IMR-90 (cell line): ENCODE measurements at regions not wholly inside any gene's neighbourhood (a gene's known extent, or its start where the extent isn't known, plus 50 kb on each side); places are given as distances from the start of the nearest gene placed in this dataset.

ENCODE experiments used
- ATAC-seq: fragments of 200-7000 bp; cut with Tn5 transposase; 2 replicates; pipeline ENCODE4 v1.9.1; 2020; ENCODE audit warnings: low read depth, mild to moderate bottlenecking, moderate library complexity
- BruUV-seq: library from RNA; stranded (reverse); fragments of 400-500 nt; replicated peaks from 2 replicates; lab custom pipeline; 2021; lab: Mats Ljungman, UMichigan
- CTCF ChIA-PET: fragments of 300-600 bp; formaldehyde crosslinking; extraction: SDS; loops from one replicate; lab custom pipeline; 2021; ENCODE audit warnings: antibody characterized with exemption; lab: Yijun Ruan, JAX
- POLR2A ChIA-PET: fragments of 300-600 bp; sonication (Branson Sonifier 250); formaldehyde crosslinking; loops from one replicate; lab custom pipeline; 2022; ENCODE audit warnings: antibody characterized with exemption; ENCODE audit not compliant: unreplicated experiment; lab: Charles Lee
- DNase-seq: peaks from one replicate; pipeline ENCODE4 v3.0.0; 2013
- H2AFZ ChIP-seq: replicated peaks from 2 replicates; pipeline ENCODE3; 2013; ENCODE audit warnings: low read length, mild to moderate bottlenecking; ENCODE audit not compliant: poor library complexity
- H2AK5ac ChIP-seq: 2 replicates; pipeline ENCODE4 v1.6.1; 2013; ENCODE audit warnings: low read depth, low read length, inconsistent platforms
- H2AK9ac ChIP-seq: replicated peaks from 2 replicates; pipeline ENCODE3; 2013; ENCODE audit warnings: mild to moderate bottlenecking, low read depth, low read length, moderate library complexity; ENCODE audit not compliant: poor library complexity
- H2BK120ac ChIP-seq: 2 replicates; pipeline ENCODE4 v1.6.1; 2013; ENCODE audit warnings: low read depth, low read length, inconsistent platforms
- H2BK15ac ChIP-seq: 3 replicates; pipeline ENCODE4 v1.6.1; 2013; ENCODE audit warnings: low read depth, low read length, inconsistent platforms
- H2BK20ac ChIP-seq: 2 replicates; pipeline ENCODE4 v1.6.1; 2013; ENCODE audit warnings: low read depth, mild to moderate bottlenecking, inconsistent platforms, low read length, moderate library complexity
- H2BK5ac ChIP-seq: 2 replicates; pipeline ENCODE4 v1.6.1; 2013; ENCODE audit warnings: mild to moderate bottlenecking, low read depth, low read length, inconsistent platforms; ENCODE audit not compliant: poor library complexity, severe bottlenecking
- H3K14ac ChIP-seq: replicated peaks from 2 replicates; pipeline ENCODE4 v1.6.1; 2013; ENCODE audit warnings: low read depth, low read length, inconsistent platforms
- H3K18ac ChIP-seq: 2 replicates; pipeline ENCODE4 v1.6.1; 2013; ENCODE audit warnings: low read depth, low read length, control low read depth
- H3K23ac ChIP-seq: 2 replicates; pipeline ENCODE4 v1.6.1; 2013; ENCODE audit warnings: low read depth, low read length, inconsistent platforms
- H3K27ac ChIP-seq: 2 replicates; pipeline ENCODE4 v1.5.1; 2013; ENCODE audit warnings: mild to moderate bottlenecking, control low read depth, low read length; ENCODE audit not compliant: insufficient read depth
- H3K27me3 ChIP-seq: 2 replicates; pipeline ENCODE4 v1.6.1; 2013; ENCODE audit warnings: low read length; ENCODE audit not compliant: control insufficient read depth, insufficient read depth
- H3K36me3 ChIP-seq: 2 replicates; pipeline ENCODE4 v1.6.1; 2013; ENCODE audit warnings: low read length, mixed read lengths; ENCODE audit not compliant: control insufficient read depth, insufficient read depth
- H3K4ac ChIP-seq: 2 replicates; pipeline ENCODE4 v1.6.1; 2013; ENCODE audit warnings: low read depth, low read length, inconsistent platforms
- H3K4me1 ChIP-seq: 2 replicates; pipeline ENCODE4 v1.6.1; 2013; ENCODE audit warnings: low read length, mixed read lengths; ENCODE audit not compliant: control insufficient read depth, insufficient read depth
- H3K4me2 ChIP-seq: 2 replicates; pipeline ENCODE4 v1.6.1; 2013; ENCODE audit warnings: low read depth, mild to moderate bottlenecking, control low read depth, low read length, moderate library complexity
- H3K4me3 ChIP-seq: 2 replicates; pipeline ENCODE4 v1.5.1; 2013; ENCODE audit warnings: low read depth, mild to moderate bottlenecking, control low read depth, low read length, moderate library complexity; ENCODE audit not compliant: insufficient read depth
- H3K56ac ChIP-seq: 2 replicates; pipeline ENCODE4 v1.6.1; 2013; ENCODE audit warnings: low read length, inconsistent platforms; ENCODE audit not compliant: insufficient read depth; ENCODE audit errors: extremely low read depth
- H3K79me1 ChIP-seq, 2 experiments: 2 replicates each; pipeline ENCODE4 v1.6.1; 2013; ENCODE audit warnings: low read length in 2 of 2, inconsistent platforms in 1 of 2, low read depth in 1 of 2
- H3K9ac ChIP-seq: 2 replicates; pipeline ENCODE4 v1.6.1; 2013; ENCODE audit warnings: low read depth, low read length, control low read depth
- H3K9me1 ChIP-seq: 2 replicates; pipeline ENCODE4 v1.6.1; 2013; ENCODE audit warnings: low read length, inconsistent platforms; ENCODE audit not compliant: insufficient read depth
- H3K9me3 ChIP-seq: 2 replicates; pipeline ENCODE4 v1.6.1; 2013; ENCODE audit warnings: low read length; ENCODE audit not compliant: control insufficient read depth, insufficient read depth
- H4K20me1 ChIP-seq: 2 replicates; pipeline ENCODE4 v1.6.1; 2013; ENCODE audit warnings: low read length, inconsistent platforms; ENCODE audit not compliant: insufficient read depth
- H4K5ac ChIP-seq: 2 replicates; pipeline ENCODE4 v1.6.1; 2013; ENCODE audit warnings: mild to moderate bottlenecking, low read depth, low read length, control low read depth
- H4K8ac ChIP-seq, 2 experiments: 2 replicates each; pipeline ENCODE4 v1.6.1; 2013; ENCODE audit warnings: low read depth in 2 of 2, low read length in 2 of 2, control low read depth in 1 of 2, inconsistent platforms in 1 of 2
- H4K91ac ChIP-seq: 2 replicates; pipeline ENCODE4 v1.6.1; 2013; ENCODE audit warnings: low read depth, low read length, inconsistent platforms; ENCODE audit not compliant: insufficient read depth
- BHLHE40 ChIP-seq: fragments of 150-350 bp; IDR thresholded peaks from 2 replicates; pipeline ENCODE4 v1.6.1; 2016; ENCODE audit warnings: mild to moderate bottlenecking, low read depth, low read length
- CEBPB ChIP-seq: IDR thresholded peaks from 2 replicates; pipeline ENCODE4 v1.6.1; 2012; ENCODE audit warnings: low read depth, low read length, improper control_type of control experiment
- CHD1 ChIP-seq: IDR thresholded peaks from 2 replicates; pipeline ENCODE4 v1.6.1; 2012; ENCODE audit warnings: low read depth, low read length, improper control_type of control experiment
- CTCF ChIP-seq: conservative IDR thresholded peaks from 2 replicates; pipeline ENCODE4 v1.5.1; 2012; ENCODE audit warnings: mild to moderate bottlenecking, low read depth, low read length, improper control_type of control experiment
- ELK1 ChIP-seq: fragments of 150-350 bp; IDR thresholded peaks from 2 replicates; pipeline ENCODE4 v1.6.1; 2016; ENCODE audit warnings: low read depth, mild to moderate bottlenecking, low read length, moderate library complexity, borderline replicate concordance
- FOS ChIP-seq: fragments of 150-350 bp; IDR thresholded peaks from 2 replicates; pipeline ENCODE4 v1.6.1; 2016; ENCODE audit warnings: low read depth, low read length
- MAFK ChIP-seq: IDR thresholded peaks from 2 replicates; pipeline ENCODE4 v1.6.1; 2012; ENCODE audit warnings: low read depth, low read length, improper control_type of control experiment
- MXI1 ChIP-seq: IDR thresholded peaks from 2 replicates; pipeline ENCODE4 v1.6.1; 2012; ENCODE audit warnings: low read depth, mild to moderate bottlenecking, low read length, moderate library complexity, borderline replicate concordance
- NFE2L2 ChIP-seq: fragments of 150-350 bp; IDR thresholded peaks from 2 replicates; pipeline ENCODE4 v1.6.1; 2016; ENCODE audit warnings: low read depth, mild to moderate bottlenecking, low read length
- POLR2A ChIP-seq: IDR thresholded peaks from 2 replicates; pipeline ENCODE4 v1.6.1; 2012; ENCODE audit warnings: mild to moderate bottlenecking, low read depth, low read length
- RAD21 ChIP-seq: IDR thresholded peaks from 2 replicates; pipeline ENCODE4 v1.6.1; 2012; ENCODE audit warnings: low read length, improper control_type of control experiment
- RFX5 ChIP-seq: IDR thresholded peaks from 2 replicates; pipeline ENCODE4 v1.8.0; 2012; ENCODE audit warnings: low read depth, mild to moderate bottlenecking, low read length, moderate library complexity
- SMC3 ChIP-seq: fragments of 150-350 bp; IDR thresholded peaks from 2 replicates; pipeline ENCODE4 v1.6.1; 2016; ENCODE audit warnings: low read depth, mild to moderate bottlenecking, antibody characterized with exemption, low read length, moderate library complexity
- USF2 ChIP-seq: fragments of 150-350 bp; IDR thresholded peaks from 2 replicates; pipeline ENCODE4 v1.6.1; 2017; ENCODE audit warnings: mild to moderate bottlenecking, antibody characterized with exemption, low read length, low read depth
- WGBS, 2 experiments: methylation state at CpG; one replicate each; pipeline versions ENCODE4 v1.1.5 to v1.1.7; 2013; ENCODE audit warnings: missing lambda C conversion rate in 2 of 2; ENCODE audit not compliant: insufficient read length in 1 of 2; ENCODE audit errors: extremely low coverage in 2 of 2; 5-methylcytosine and 5-hydroxymethylcytosine counted together
- dilution Hi-C: fragments of 300-500 bp; cut with HindIII; formaldehyde crosslinking; loops from one replicate; pipeline ENCODE4 v1.14.3; 2018; ENCODE audit warnings: low sequenced_read_pairs; ENCODE audit not compliant: unreplicated experiment
- in situ Hi-C: fragments of 300-500 bp; cut with MboI; formaldehyde crosslinking; loops from 3 replicates; pipeline ENCODE4 v1.14.3; 2019; ENCODE audit warnings: low sequenced_read_pairs, inconsistent platforms, mixed read lengths
- intact Hi-C: fragments of 100-400 bp; cut with micrococcal nuclease; formaldehyde crosslinking; loops from 2 replicates; pipeline ENCODE4 v1.10.0; 2022

- Histone ChIP-seq H4K8ac (no peak overlapping the region), H3K4ac (no peak overlapping the region), H2BK5ac (no peak overlapping the region), H4K5ac (no peak overlapping the region), H3K27ac (no peak overlapping the region), H2AFZ (no peak overlapping the region), H4K91ac (no peak overlapping the region), H4K20me1 (no peaks in the 10 kb centered on the region), H3K9me3 (no peaks in the 10 kb centered on the region), H3K79me1 (no peaks in the 10 kb centered on the region), H2BK20ac (no peak overlapping the region), H3K4me1 (no peaks in the 10 kb centered on the region), H2AK5ac (no peak overlapping the region), H3K27me3 (no peaks in the 10 kb centered on the region), H3K36me3 (no peaks in the 10 kb centered on the region), H3K4me3 (no peak overlapping the region), H2AK9ac (no peak overlapping the region), H3K23ac (no peak overlapping the region), H3K9me1 (no peaks in the 10 kb centered on the region), H3K56ac (no peak overlapping the region), H2BK120ac (no peak overlapping the region), H2BK15ac (no peak overlapping the region), H3K9ac (no peak overlapping the region), H3K18ac (no peak overlapping the region), H3K14ac (no peak overlapping the region), H3K4me2 (no peak overlapping the region)
- no CpG with 5 or more reads among the region's 8 CpGs for WGBS, 2 experiments
- no peak for ATAC-seq
- BruUV-seq, result no TSS peak
- DNase-seq, result no peak
- in situ Hi-C loops (no loop called here), dilution Hi-C loops (no loop called here), intact Hi-C loops (no loop called here)
- TF ChIP-seq ELK1 (no peak), POLR2A (no peak), RAD21 (no peak), NFE2L2 (no peak), USF2 (no peak), CHD1 (no peak), MXI1 (no peak), FOS (no peak), RFX5 (no peak), MAFK (no peak), BHLHE40 (no peak), CEBPB (no peak), SMC3 (no peak), CTCF (no peak)
- ChIA-PET CTCF (no interaction called here), POLR2A (no interaction called here)
Observed at GRCh38 chr1:199799116-199799515, 228.4 kb upstream of the NR5A2 start.
